Skeletal muscle tissue (tissue), 3 donors: ENCODE measurements at regions not wholly inside any gene's neighbourhood (a gene's known extent, or its start where the extent isn't known, plus 50 kb on each side); places are given as distances from the start of the nearest gene placed in this dataset.

Experiments used
- H3K27ac ChIP-seq: one replicate; pipeline ENCODE4 v1.7.0; 2013; ENCODE audit warnings: mild to moderate bottlenecking, low read depth, low read length, inconsistent platforms
- H3K27me3 ChIP-seq, 3 donors: one replicate each; pipeline ENCODE4 v1.7.0; 2013; ENCODE audit warnings: low read length in 3 of 3; ENCODE audit not compliant: control insufficient read depth in 3 of 3, insufficient read depth in 3 of 3
- H3K36me3 ChIP-seq, 3 donors: one replicate each; pipeline ENCODE4 v1.7.0; 2013; ENCODE audit warnings: low read length in 3 of 3; ENCODE audit not compliant: control insufficient read depth in 3 of 3, insufficient read depth in 3 of 3
- H3K4me1 ChIP-seq, 3 donors: one replicate each; pipeline ENCODE4 v1.7.0; 2013; ENCODE audit warnings: low read length in 3 of 3, mild to moderate bottlenecking in 3 of 3; ENCODE audit not compliant: control insufficient read depth in 3 of 3, insufficient read depth in 3 of 3
- H3K4me3 ChIP-seq, 3 donors: one replicate each; pipeline ENCODE4 v1.7.0; 2013; ENCODE audit warnings: low read length in 3 of 3
- H3K9ac ChIP-seq, 3 donors: one replicate each; pipeline ENCODE4 v1.7.0; 2013; ENCODE audit warnings: low read length in 3 of 3, mild to moderate bottlenecking in 3 of 3, moderate library complexity in 2 of 3, low read depth in 1 of 3
- H3K9me3 ChIP-seq, 3 donors: one replicate each; pipeline ENCODE4 v1.7.0; 2013; ENCODE audit warnings: low read length in 3 of 3; ENCODE audit not compliant: control insufficient read depth in 3 of 3
- donor health status: Osteomylitis.

DNA sequence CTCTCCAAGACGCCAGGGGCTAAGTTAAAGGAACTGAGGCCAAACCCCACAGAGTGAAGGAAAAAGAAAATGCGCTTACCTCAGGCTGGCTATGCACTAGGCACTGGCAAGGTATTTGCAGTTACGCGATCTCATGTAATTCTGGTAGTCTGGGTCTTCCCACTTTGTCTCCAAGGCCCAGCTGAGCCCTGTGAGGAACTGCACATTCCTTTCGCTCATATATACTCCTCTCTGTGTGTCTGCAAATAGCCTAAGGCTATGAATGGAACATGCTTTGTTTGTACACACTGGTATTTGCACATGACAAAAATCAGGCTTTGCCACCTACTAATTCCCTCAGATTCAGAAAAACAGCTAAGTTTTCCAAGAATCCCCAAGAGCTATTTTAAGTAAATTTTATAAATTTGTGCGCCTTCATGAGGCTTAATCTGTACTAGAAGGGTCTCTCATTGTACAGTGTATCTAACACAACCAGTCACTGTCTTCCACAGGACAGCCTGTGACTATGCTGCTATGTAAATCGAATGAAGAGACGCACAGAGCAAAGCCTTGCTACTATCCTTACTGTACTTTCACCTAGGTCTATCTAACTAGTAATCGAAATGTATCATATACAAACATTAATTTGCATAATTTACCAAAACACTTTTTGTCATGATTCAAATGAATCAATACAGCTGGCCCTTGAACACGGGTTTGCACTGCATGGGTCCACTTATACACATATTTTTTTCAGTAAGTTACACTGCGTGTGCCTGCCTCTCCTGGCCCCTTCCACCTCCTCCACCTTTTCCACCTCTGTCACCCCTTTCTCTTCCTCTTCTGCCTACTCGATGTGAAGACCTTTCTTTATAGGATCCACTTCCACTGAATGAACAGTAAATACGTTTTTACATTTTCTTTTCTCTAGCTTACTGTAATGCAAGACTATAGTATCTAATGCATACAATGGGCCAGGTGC is 87.0 kb downstream of the SIPA1L2 start:
- Histone ChIP-seq H3K4me1 (peaks cover 3 to 12% (median 4%) of the 10 kb centered on the region in 3 donors), H3K27me3 (no peaks in the 10 kb centered on the region), H3K27ac (no peak overlapping the region), H3K4me3 (no peak overlapping the region), H3K9ac (no peak overlapping the region), H3K9me3 (no peaks in the 10 kb centered on the region), H3K36me3 (no peaks in the 10 kb centered on the region)

DNA sequence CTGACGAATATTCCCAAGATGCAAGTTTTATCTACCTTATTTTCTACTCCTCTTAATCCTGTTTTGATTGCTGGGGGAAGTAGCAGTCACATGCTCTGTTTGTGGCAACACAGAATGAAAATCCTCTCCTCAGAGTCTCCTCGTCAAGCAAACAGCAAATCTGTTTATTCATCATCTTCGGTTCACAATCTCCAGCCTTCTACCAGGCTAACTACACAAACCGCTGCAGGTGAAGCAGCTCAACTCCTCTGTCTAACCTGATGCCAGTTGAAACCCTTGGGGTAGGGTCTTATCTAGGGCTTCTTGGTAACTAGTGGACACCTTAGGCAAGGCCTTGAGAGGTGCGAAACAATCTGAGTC is 91.0 kb downstream of the SIPA1L2 start:
- H3K4me1 ChIP-seq, result peaks cover 0 to 16% (median 4%) of the 10 kb centered on the region in 3 donors
- H3K27me3 ChIP-seq, result no peaks in the 10 kb centered on the region
- no peaks in the 10 kb centered on the region for H3K9me3 ChIP-seq
- H3K4me3 ChIP-seq, result no peak overlapping the region
- H3K36me3 ChIP-seq, result no peaks in the 10 kb centered on the region
- no peak overlapping the region for H3K9ac ChIP-seq
- H3K27ac ChIP-seq, result no peak overlapping the region

DNA sequence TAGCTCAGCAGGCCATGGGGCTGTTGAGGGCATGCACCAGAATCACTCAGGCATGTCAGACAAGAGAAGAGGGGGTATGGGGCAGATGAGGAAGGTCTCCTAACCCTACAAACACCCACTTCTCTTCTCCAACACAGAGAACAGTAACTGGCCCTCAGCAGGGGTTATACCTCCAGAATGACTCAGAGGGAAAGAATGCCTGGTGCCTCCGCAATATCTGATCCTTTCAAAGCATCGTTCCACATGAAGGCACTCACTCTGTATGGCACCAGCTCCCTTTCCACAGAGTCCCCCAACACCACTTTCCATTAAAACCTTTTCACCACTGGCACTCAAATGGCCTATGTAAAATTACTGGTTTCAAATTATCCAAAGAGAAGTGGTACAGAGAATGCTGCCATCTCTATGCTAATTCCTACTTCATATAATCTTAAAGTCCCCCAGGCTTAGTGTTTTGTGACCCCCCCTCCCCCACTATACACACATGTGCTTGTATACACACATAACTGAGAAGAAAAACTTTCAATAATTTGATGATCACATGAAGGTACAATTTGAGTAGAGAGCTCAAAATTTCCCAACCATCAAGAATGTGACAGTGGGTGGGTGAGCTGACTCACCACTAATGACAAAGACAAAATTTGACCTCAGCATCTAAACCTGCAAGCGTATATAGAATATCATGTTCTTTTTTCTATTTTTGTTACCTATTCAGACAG is 91.5 kb downstream of the SIPA1L2 start:
- Histone ChIP-seq H3K27ac (no peak overlapping the region), H3K36me3 (no peaks in the 10 kb centered on the region), H3K4me3 (no peak overlapping the region), H3K27me3 (no peaks in the 10 kb centered on the region), H3K9me3 (no peaks in the 10 kb centered on the region), H3K4me1 (peaks cover 0 to 19% (median 4%) of the 10 kb centered on the region in 3 donors), H3K9ac (no peak overlapping the region)

DNA sequence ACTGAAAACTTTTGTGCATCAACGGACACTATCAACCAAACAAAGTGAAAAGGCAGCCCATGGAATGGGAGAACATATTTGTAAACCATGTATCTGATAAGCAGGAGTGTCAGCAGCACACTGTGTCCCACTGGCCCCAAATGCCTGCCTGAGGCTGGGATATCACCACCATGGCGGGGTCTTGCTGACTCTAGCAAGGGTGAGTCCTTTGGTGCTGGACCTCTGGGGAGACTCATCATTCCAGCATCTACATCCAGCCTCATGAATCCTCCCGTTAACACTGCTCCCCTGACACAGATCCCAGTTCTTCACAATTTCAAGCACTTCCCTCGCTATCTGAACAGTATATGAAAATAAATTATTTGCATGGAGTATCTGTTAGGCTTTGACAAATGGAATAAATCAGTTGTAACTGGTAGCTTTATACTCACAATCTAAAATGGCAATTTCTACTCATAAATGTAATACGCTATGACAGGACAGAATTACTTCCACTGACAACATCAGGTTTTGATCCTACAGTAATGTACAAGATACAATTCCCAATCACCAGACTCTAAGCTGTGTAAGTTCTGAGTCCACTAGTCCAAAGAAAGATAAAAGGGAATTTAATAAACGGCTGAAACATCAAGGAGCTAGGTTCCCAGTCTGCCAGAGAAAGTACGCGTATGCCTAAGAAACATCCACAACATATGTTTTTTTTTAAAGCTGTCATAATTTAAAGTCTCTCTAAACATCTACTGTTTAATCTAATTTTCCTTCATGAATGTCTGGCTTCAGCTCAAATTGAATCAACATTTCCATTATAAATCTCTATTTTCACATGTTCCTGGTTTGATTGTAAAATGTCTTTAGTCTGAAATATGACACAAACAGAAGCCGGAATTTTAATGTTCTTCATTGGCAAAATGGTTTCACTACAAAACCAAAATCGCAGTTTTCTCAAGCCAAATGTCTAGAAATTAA is 95.1 kb downstream of the SIPA1L2 start:
- H3K36me3 ChIP-seq, result no peaks in the 10 kb centered on the region
- H3K27ac ChIP-seq, result no peak overlapping the region
- peaks cover 0 to 22% (median 6%) of the 10 kb centered on the region in 3 donors for H3K4me1 ChIP-seq
- H3K9me3 ChIP-seq, result no peaks in the 10 kb centered on the region
- H3K4me3 ChIP-seq, result no peak overlapping the region
- H3K27me3 ChIP-seq, result no peaks in the 10 kb centered on the region
- no peak overlapping the region for H3K9ac ChIP-seq

DNA sequence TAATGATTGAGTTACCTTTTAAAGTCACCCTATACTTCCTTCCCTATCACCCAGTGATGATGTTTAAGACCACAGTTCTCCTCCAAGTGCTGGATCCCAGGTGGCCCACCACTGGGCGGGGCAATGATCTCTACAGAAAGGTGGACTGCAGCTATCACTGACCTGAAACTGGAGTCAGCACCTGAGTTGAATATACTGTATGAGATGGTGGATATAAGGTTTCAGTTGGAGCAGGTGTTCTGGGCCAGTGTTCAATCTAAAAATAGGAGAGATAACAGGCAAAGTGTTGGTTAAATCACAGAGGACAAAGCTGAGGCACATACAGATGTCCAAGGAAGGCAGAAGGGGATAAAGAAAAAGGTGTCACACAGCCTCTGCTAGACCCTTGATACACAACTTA is 96.6 kb downstream of the SIPA1L2 start:
- Histone ChIP-seq H3K27me3 (no peaks in the 10 kb centered on the region), H3K9ac (no peak overlapping the region), H3K36me3 (no peaks in the 10 kb centered on the region), H3K4me3 (no peak overlapping the region), H3K9me3 (no peaks in the 10 kb centered on the region), H3K27ac (no peak overlapping the region), H3K4me1 (peaks cover 0 to 14% (median 6%) of the 10 kb centered on the region in 3 donors)

DNA sequence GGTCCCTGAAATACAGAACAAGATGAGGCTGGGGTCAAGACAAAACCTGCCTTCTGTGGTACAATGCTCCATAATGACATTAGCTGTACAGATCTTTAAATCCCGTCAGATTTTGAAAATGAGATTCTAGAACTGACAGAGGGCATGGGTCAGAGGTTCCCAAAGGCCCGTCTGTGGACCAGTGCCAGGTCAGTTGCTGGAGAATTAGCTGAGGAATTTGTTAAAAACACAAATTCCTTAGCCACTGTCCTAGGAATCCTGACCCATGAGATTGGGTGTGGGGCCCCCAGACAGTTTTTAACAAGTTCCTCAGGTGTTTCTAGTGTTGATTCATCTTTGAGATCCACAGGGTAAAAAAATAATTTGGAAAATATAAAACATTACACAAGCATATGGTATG is 97.0 kb downstream of the SIPA1L2 start:
- H3K27ac ChIP-seq, result no peak overlapping the region
- no peaks in the 10 kb centered on the region for H3K27me3 ChIP-seq
- H3K36me3 ChIP-seq, result no peaks in the 10 kb centered on the region
- peaks cover 0 to 10% (median 2%) of the 10 kb centered on the region in 3 donors for H3K4me1 ChIP-seq
- no peaks in the 10 kb centered on the region for H3K9me3 ChIP-seq
- H3K4me3 ChIP-seq, result no peak overlapping the region
- H3K9ac ChIP-seq, result no peak overlapping the region

DNA sequence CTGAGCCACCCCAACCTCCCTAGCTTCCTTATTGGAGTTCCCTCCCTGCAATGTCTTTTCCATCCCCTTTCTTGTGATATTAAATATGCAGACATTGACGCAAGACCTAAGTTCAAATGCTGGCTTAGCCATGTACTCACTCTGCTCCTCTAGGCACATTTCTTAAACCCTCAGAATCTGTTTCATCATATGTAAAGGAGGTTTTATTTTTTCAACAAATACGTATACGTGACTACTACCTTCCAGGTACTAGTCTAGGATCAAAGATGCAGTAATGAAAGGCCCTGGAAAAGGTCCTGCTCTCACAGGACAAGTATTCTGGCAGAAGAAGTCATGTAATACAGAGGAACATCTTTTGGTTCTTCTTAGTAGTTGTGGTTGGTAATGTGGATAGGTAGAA is 98.6 kb downstream of the SIPA1L2 start:
- Histone ChIP-seq H3K4me1 (peaks cover 0 to 10% (median 2%) of the 10 kb centered on the region in 3 donors), H3K9ac (no peak overlapping the region), H3K4me3 (no peak overlapping the region), H3K9me3 (no peaks in the 10 kb centered on the region), H3K27ac (no peak overlapping the region), H3K36me3 (no peaks in the 10 kb centered on the region), H3K27me3 (no peaks in the 10 kb centered on the region)

DNA sequence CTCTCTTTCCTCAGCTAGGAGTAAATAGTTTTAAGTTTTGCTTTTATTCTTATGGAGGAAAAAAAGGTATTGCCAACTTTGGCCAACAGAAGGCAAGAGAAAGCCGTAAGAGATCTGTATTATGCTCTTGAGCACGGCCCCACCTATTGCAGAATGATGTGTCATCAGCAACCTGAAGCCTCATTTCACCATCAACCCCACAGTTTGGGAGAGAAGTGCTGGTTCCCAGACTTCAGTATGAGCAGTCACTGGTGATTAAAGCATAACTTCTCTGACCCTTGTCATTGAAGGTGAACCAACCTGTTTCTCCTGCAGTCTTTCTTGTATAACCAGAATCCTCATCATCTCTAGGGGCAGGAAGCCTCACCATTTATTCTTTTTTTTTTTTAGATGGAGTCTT is 100.2 kb downstream of the SIPA1L2 start:
- H3K27ac ChIP-seq, result no peak overlapping the region
- H3K27me3 ChIP-seq, result no peaks in the 10 kb centered on the region
- no peaks in the 10 kb centered on the region for H3K36me3 ChIP-seq
- peaks cover 2 to 7% (median 2%) of the 10 kb centered on the region in 3 donors for H3K4me1 ChIP-seq
- H3K9me3 ChIP-seq, result no peaks in the 10 kb centered on the region
- no peak overlapping the region for H3K4me3 ChIP-seq
- H3K9ac ChIP-seq, result no peak overlapping the region

DNA sequence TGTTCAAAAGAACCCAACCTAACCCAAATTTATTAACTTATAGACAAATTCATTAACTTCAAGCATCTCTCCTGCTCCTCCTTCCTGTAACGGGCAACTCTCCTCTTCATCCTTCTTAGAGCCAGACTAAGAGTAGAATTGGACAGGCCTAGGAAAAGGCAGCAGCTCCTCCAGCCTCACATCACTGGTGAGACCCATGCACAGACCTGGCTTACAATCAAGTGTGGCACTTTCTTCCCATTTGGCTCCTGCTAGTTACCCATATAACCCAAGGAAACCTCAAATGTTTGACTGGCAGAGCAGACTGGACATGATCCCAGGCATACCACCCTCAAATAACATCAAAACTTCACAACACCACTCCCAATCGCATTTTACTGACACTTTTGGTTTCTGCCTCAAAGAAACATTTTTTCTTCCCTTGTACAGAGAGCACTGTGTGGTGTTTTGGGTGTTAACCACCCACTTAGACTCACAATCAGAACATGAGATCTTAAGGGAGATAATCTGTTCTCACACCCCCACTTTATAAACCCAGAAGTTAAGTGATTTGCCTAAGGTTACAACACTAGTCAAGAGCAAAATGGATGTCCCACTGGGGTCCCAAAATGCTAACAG is 101.4 kb downstream of the SIPA1L2 start:
- Histone ChIP-seq H3K4me1 (peaks cover 2 to 6% (median 2%) of the 10 kb centered on the region in 3 donors), H3K9me3 (no peaks in the 10 kb centered on the region), H3K27me3 (no peaks in the 10 kb centered on the region), H3K9ac (no peak overlapping the region), H3K4me3 (no peak overlapping the region), H3K27ac (no peak overlapping the region), H3K36me3 (no peaks in the 10 kb centered on the region)
